ENCODE measurements at regions not wholly inside any gene's neighbourhood (a gene's known extent, or its start where the extent isn't known, plus 50 kb on each side); places are given as distances from the start of the nearest gene placed in this dataset.

GRCh38 chr14:65824285-65824977 is 411.9 kb downstream of the FUT8 start:
- DNase-seq = peak; percentile 70
- Histone ChIP-seq H3K27me3 (ENCODE audit: control insufficient read depth, insufficient read depth, low read length) (no peaks in the 10 kb centered on the region; the same call in 1 of the 2 replicates), H3K4me3 (ENCODE audit: insufficient read depth, low read depth, low read length) (no peak overlapping the region), H3K36me3 (replicated peaks; ENCODE audit: control insufficient read depth, insufficient read depth, low read length) (no peaks in the 10 kb centered on the region)

- Histone ChIP-seq H3K27me3 (ENCODE audit: control insufficient read depth, insufficient read depth, low read length) (no peaks in the 10 kb centered on the region; the same call in 1 of the 2 replicates), H3K4me3 (ENCODE audit: insufficient read depth, low read depth, low read length) (no peak overlapping the region), H3K36me3 (replicated peaks; ENCODE audit: control insufficient read depth, insufficient read depth, low read length) (no peaks in the 10 kb centered on the region)
- no peak for DNase-seq
Observed at GRCh38 chr14:65824978-65825299, 412.4 kb downstream of the FUT8 start.

DNA sequence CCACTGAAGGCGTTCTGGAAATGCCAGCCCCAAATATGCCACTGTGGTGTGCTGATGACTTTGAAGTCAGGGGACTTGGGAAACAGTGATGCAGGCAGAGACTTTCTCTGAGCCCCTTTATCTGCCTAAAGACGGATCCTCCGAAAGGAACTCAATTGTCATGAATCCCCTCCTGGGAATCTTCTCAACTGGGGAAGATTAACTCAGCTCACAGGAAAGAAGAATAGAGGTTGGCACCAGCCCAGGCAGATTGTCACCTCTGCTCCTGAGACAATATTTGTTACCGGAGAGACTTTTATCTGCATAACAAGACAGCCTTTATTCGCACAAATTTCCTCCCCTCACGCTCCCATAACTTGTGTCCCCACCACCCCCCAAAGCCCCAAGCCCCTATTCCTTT is 414.4 kb downstream of the FUT8 start:
- Histone ChIP-seq H3K27me3 (ENCODE audit: control insufficient read depth, insufficient read depth, low read length) (no peaks in the 10 kb centered on the region), H3K36me3 (replicated peaks; ENCODE audit: control insufficient read depth, insufficient read depth, low read length) (no peaks in the 10 kb centered on the region), H3K4me3 (ENCODE audit: insufficient read depth, low read depth, low read length) (no peak overlapping the region)
- no peak for DNase-seq

- H3K27me3 ChIP-seq (ENCODE audit: control insufficient read depth, insufficient read depth, low read length) = no peaks in the 10 kb centered on the region
- DNase-seq = no peak
- H3K36me3 ChIP-seq (replicated peaks; ENCODE audit: control insufficient read depth, insufficient read depth, low read length) = no peaks in the 10 kb centered on the region
- no peak overlapping the region for H3K4me3 ChIP-seq (ENCODE audit: insufficient read depth, low read depth, low read length)
Observed at GRCh38 chr14:65827520-65827919, 415.0 kb downstream of the FUT8 start.

- Histone ChIP-seq H3K4me3 (ENCODE audit: insufficient read depth, low read depth, low read length) (no peak overlapping the region), H3K36me3 (replicated peaks; ENCODE audit: control insufficient read depth, insufficient read depth, low read length) (no peaks in the 10 kb centered on the region), H3K27me3 (ENCODE audit: control insufficient read depth, insufficient read depth, low read length) (no peaks in the 10 kb centered on the region)
- no peak for DNase-seq
Observed at GRCh38 chr14:65828396-65828795, 415.9 kb downstream of the FUT8 start.

DNA sequence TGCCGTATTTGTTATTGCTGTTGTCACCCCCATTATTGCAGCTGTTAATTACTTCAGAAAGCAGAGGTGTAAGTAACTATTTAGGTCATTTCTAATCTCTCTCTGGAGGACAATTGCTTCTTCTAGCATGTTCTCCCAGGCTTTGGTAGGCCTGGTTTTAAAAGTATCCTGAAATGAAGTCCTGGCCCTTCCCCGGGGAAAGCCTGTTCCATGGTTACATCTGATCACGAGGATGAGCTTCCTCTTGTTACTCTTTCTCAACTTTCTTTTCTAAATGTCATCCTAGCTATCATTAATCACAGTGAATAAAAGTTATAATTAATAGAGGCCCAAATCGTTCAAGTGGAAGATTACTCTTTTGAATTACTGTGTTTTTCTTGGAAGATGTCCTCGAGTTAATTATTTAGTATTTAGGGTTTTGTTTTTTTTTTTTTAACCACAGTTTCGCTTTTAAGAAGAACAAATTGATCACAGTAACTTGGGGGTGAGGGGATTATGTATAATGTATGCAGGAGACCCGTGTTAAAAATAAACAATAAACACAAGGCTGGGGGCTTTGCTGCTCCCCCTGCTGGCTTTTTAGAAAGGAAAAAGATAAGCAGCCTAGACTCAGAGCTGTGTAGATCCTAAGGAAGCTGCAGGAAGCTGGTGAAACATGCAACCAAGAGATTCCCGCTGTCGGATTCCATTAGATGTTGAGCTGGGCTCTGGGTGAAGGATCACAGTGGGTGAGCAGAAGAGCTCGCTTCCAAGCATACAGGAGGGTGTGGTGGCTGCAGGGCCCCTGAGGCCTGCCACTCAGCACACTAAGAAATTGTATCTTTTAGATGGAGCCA is 420.1 kb downstream of the FUT8 start:
- no peak overlapping the region for H3K4me3 ChIP-seq (ENCODE audit: insufficient read depth, low read depth, low read length)
- H3K36me3 ChIP-seq (replicated peaks; ENCODE audit: control insufficient read depth, insufficient read depth, low read length) = no peaks in the 10 kb centered on the region
- H3K27me3 ChIP-seq (ENCODE audit: control insufficient read depth, insufficient read depth, low read length) = no peaks in the 10 kb centered on the region
- DNase-seq = peak; percentile 60

DNA sequence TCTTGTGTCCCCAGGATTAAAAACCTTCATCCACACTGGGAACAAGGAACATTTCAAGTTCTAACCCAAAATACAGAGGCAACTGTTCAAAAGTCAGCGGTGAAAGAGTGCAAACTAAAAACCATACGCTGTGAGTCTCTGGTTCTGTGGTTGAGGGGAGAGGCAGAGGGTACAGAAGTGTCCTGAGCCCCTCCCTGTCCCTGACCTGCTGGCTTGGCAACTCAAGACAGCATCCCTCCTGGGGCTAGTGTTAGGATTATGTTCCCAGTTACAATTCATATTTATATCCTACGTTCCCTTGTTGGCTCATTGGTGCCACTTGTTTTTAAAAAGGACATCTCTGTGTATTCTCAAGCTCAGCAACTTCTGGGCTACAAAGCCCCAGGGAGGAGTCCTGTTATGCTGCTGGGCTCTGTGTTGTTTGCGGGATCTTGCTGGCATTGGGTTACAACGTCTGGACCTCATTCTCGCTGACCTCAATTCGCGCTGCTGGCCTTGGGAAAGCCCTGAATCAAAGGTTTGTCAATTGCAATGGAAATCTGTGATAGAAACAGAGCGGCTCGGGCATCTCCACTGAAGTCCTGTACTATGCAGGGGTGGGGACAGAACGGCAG is 420.8 kb downstream of the FUT8 start:
- DNase-seq = no peak
- Histone ChIP-seq H3K36me3 (replicated peaks; ENCODE audit: control insufficient read depth, insufficient read depth, low read length) (no peaks in the 10 kb centered on the region), H3K4me3 (ENCODE audit: insufficient read depth, low read depth, low read length) (no peak overlapping the region), H3K27me3 (ENCODE audit: control insufficient read depth, insufficient read depth, low read length) (no peaks in the 10 kb centered on the region)

- Histone ChIP-seq H3K36me3 (replicated peaks; ENCODE audit: control insufficient read depth, insufficient read depth, low read length) (no peaks in the 10 kb centered on the region), H3K4me3 (ENCODE audit: insufficient read depth, low read depth, low read length) (no peak overlapping the region), H3K27me3 (ENCODE audit: control insufficient read depth, insufficient read depth, low read length) (no peaks in the 10 kb centered on the region)
- DNase-seq = no peak
Observed at GRCh38 chr14:65834051-65834450, 421.5 kb downstream of the FUT8 start.

DNA sequence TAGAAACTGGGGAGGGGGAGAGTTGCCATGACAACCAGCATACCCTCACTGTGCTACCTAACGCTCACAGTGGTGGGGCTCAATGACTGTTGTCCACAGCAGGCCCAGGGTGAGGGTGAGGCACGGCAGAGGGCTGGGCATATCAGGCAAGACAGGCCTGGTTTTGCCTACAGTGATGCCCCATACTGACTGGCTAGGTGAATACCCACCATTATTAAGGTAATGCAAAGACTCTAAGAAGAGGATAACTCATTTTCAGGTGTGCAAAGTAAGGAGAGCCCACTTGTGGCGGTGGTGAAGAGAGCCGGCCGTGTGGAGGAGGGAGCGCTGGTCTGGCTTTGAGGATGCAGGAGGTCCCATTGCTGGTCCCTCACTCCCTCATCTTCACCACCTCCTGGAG is 422.3 kb downstream of the FUT8 start:
- no peaks in the 10 kb centered on the region for H3K27me3 ChIP-seq (ENCODE audit: control insufficient read depth, insufficient read depth, low read length)
- H3K36me3 ChIP-seq (replicated peaks; ENCODE audit: control insufficient read depth, insufficient read depth, low read length) = no peaks in the 10 kb centered on the region
- peak; percentile 50 for DNase-seq
- H3K4me3 ChIP-seq (ENCODE audit: insufficient read depth, low read depth, low read length) = no peak overlapping the region

GRCh38 chr14:65835501-65835900 is 423.0 kb downstream of the FUT8 start:
- H3K36me3 ChIP-seq (replicated peaks; ENCODE audit: control insufficient read depth, insufficient read depth, low read length) = no peaks in the 10 kb centered on the region
- no peak overlapping the region for H3K4me3 ChIP-seq (ENCODE audit: insufficient read depth, low read depth, low read length)
- DNase-seq = no peak
- H3K27me3 ChIP-seq (ENCODE audit: control insufficient read depth, insufficient read depth, low read length) = no peaks in the 10 kb centered on the region

- Histone ChIP-seq H3K27me3 (ENCODE audit: control insufficient read depth, insufficient read depth, low read length) (no peaks in the 10 kb centered on the region), H3K4me3 (ENCODE audit: insufficient read depth, low read depth, low read length) (no peak overlapping the region), H3K36me3 (replicated peaks; ENCODE audit: control insufficient read depth, insufficient read depth, low read length) (no peaks in the 10 kb centered on the region)
- DNase-seq = no peak
Observed at GRCh38 chr14:65838565-65838964, 426.0 kb downstream of the FUT8 start.

DNA sequence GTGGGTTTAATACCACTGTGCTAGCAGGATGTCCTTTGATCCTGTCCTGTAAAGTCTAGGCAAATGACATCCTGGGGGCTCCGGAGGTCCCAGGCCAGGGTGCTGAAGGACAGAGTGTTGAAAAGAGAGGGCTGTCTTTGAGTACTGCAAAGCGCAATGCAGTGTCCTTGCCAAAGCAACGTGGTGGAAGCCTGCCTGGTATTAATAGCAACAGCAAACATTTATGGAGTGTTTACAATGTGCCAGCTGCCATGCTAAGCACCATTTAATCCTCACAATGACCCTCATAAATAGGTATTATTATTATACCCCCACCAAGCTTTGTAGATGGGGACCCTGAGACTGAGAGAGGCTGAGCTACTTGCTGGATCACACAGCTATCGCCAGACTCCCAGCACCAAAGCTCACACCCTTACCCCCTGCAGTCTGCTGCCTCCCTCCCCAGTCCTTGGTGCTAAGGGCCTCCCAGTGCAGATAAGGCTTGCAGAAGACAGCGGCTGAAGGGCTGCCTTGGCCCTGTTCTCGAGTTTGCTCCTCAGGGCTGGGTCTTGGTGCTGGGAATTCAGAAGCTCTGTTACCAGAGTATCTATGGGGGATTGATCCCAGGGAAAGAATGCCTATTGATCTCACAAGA is 427.7 kb downstream of the FUT8 start:
- DNase-seq = no peak
- Histone ChIP-seq H3K27me3 (ENCODE audit: control insufficient read depth, insufficient read depth, low read length) (no peaks in the 10 kb centered on the region), H3K36me3 (replicated peaks; ENCODE audit: control insufficient read depth, insufficient read depth, low read length) (no peaks in the 10 kb centered on the region), H3K4me3 (ENCODE audit: insufficient read depth, low read depth, low read length) (no peak overlapping the region)

DNA sequence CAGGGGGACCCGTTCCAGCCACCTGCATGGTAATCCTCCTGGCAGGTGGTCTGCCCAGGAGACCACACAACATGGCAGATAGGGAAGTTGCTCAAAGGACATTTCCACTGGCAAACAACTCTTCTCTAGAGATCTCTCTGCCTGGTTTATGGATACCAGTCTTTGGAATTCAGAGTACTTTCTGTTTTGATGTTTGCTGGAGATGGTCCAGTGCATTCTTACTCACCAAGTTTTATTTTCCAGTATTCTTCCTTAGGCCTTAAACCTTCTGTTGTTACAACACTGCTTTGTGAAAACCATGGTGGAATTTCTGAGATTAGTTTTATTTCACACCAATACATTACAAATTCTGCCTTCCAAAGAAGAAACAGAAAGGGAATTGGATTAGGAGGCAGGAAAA is 428.3 kb downstream of the FUT8 start:
- no peak for DNase-seq
- Histone ChIP-seq H3K36me3 (replicated peaks; ENCODE audit: control insufficient read depth, insufficient read depth, low read length) (no peaks in the 10 kb centered on the region), H3K4me3 (ENCODE audit: insufficient read depth, low read depth, low read length) (no peak overlapping the region), H3K27me3 (ENCODE audit: control insufficient read depth, insufficient read depth, low read length) (no peaks in the 10 kb centered on the region)

DNA sequence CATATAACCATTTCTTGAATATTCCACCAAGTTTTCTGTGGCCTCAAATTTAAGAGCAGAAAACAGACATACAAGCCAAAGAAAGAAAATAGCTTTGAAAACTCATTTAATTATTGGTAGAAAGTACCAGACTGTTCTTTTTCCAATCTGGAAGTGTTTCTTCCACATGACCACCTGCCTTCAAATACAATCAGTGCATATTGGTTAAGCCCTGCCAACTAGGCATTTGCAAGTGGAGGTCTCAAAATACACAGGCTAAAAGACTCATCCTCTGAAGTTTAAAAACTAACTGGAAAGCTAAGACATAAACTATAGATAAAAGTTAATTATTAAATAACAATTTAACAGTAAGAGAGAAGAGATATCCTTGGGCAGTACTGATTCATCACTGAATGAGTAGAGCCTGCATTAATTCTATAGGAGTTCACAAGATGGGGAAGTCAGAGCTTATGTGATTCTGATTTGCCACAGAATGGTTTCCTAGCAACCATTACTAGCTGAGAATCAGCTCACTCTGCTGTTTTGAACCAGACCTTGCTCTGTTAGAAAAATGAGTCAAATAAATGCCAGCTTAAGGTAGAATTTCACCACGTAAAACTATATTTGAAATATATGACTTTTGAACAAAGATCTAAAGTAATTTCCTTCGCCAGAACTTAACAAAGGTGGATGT is 433.8 kb downstream of the FUT8 start:
- no peaks in the 10 kb centered on the region; the same call in 1 of the 2 replicates for H3K27me3 ChIP-seq (ENCODE audit: control insufficient read depth, insufficient read depth, low read length)
- peak; percentile 39 for DNase-seq
- H3K36me3 ChIP-seq (replicated peaks; ENCODE audit: control insufficient read depth, insufficient read depth, low read length) = no peaks in the 10 kb centered on the region
- no peak overlapping the region for H3K4me3 ChIP-seq (ENCODE audit: insufficient read depth, low read depth, low read length)

All from H7 (cell line).